T-cell (primary cell): ENCODE measurements at regions not wholly inside any gene's neighbourhood (a gene's known extent, or its start where the extent isn't known, plus 50 kb on each side); places are given as distances from the start of the nearest gene placed in this dataset.

ENCODE experiments used
- ATAC-seq, 4 experiments: fragments of 200-7000 bp in 3 of 4; fragments of 150-1000 bp in 1 of 4; cut with Tn5 transposase; replicated peaks in 1 of 4; 1 replicate in 3 of 4; 2 replicates in 1 of 4; pipeline ENCODE4 v1.10.0; 2021; ENCODE audit warnings: moderate library complexity in 3 of 4, mild to moderate bottlenecking in 2 of 4, moderate number of reproducible peaks in 1 of 4
- CTCF ChIA-PET, 2 donors: fragments of 300-600 bp; sonication (Branson Sonifier 250); formaldehyde crosslinking; loops; one replicate each; lab custom pipeline; 2022; ENCODE audit warnings: antibody characterized with exemption in 2 of 2; lab: Charles Lee
- POLR2A ChIA-PET, 2 donors: fragments of 300-600 bp; sonication (Branson Sonifier 250); formaldehyde crosslinking; loops; one replicate each; lab custom pipeline; 2022; ENCODE audit warnings: antibody characterized with exemption in 2 of 2; lab: Charles Lee
- DNase-seq, 35 experiments: peaks; one replicate each; pipeline versions ENCODE4 v3.0.0 to v3.0.0-alpha.2; 2013 to 2023
- H3K27ac ChIP-seq: one replicate; pipeline ENCODE4 v1.5.1; 2013; ENCODE audit warnings: low read length
- H3K27me3 ChIP-seq, 2 experiments: replicated peaks in 1 of 2; 1 replicate in 1 of 2; 2 replicates in 1 of 2; pipeline versions ENCODE4 v1.6.1 to v1.7.0; 2013; ENCODE audit warnings: low read length in 1 of 2, mixed read lengths in 1 of 2; ENCODE audit not compliant: control insufficient read depth in 2 of 2, insufficient read depth in 2 of 2; ENCODE audit errors: extremely low read depth in 1 of 2
- H3K36me3 ChIP-seq, 2 donors: 1 replicate in 1 of 2; 2 replicates in 1 of 2; pipeline versions ENCODE4 v1.6.1 to v1.7.0; 2013; ENCODE audit warnings: low read length in 1 of 2; ENCODE audit not compliant: control insufficient read depth in 2 of 2, insufficient read depth in 1 of 2; ENCODE audit errors: extremely low read depth in 1 of 2
- H3K4me1 ChIP-seq, 2 experiments: 1 replicate in 1 of 2; 2 replicates in 1 of 2; pipeline versions ENCODE4 v1.6.1 to v1.7.0; 2013; ENCODE audit warnings: low read length in 2 of 2, mixed read lengths in 1 of 2; ENCODE audit not compliant: insufficient read depth in 2 of 2, control insufficient read depth in 1 of 2; ENCODE audit errors: extremely low read depth in 1 of 2
- H3K4me3 ChIP-seq, 2 donors: 1 replicate in 1 of 2; 2 replicates in 1 of 2; pipeline versions ENCODE4 v1.5.1 to v1.7.0; 2013; ENCODE audit warnings: mild to moderate bottlenecking in 2 of 2, low read length in 1 of 2, moderate library complexity in 1 of 2; ENCODE audit not compliant: control insufficient read depth in 1 of 2; ENCODE audit errors: extremely low read depth in 1 of 2
- H3K9me3 ChIP-seq: 2 replicates; pipeline ENCODE4 v1.7.0; 2013
- H3K27ac Mint-ChIP-seq, 2 donors: one replicate each; pipeline ENCODE4 v1.8.0; 2020 to 2021; ENCODE audit warnings: mild to moderate bottlenecking in 2 of 2, mixed read lengths in 2 of 2
- H3K27me3 Mint-ChIP-seq, 2 donors: one replicate each; pipeline ENCODE4 v1.8.0; 2021 to 2022; ENCODE audit warnings: mixed read lengths in 2 of 2
- H3K36me3 Mint-ChIP-seq: one replicate; pipeline ENCODE4 v1.8.0; 2021; ENCODE audit warnings: mixed read lengths
- H3K4me1 Mint-ChIP-seq, 3 donors: one replicate each; pipeline ENCODE4 v1.8.0; 2020 to 2022; ENCODE audit warnings: mixed read lengths in 3 of 3, mild to moderate bottlenecking in 1 of 3
- H3K4me3 Mint-ChIP-seq, 3 donors: one replicate each; pipeline ENCODE4 v1.8.0; 2020 to 2022; ENCODE audit warnings: mild to moderate bottlenecking in 3 of 3, mixed read lengths in 3 of 3, moderate library complexity in 3 of 3
- H3K9me3 Mint-ChIP-seq, 3 donors: one replicate each; pipeline ENCODE4 v1.8.0; 2020 to 2022; ENCODE audit warnings: mixed read lengths in 3 of 3
- WGBS: methylation state at CpG from one replicate; pipeline ENCODE4 v1.1.5; 2013; ENCODE audit warnings: missing lambda C conversion rate; ENCODE audit not compliant: insufficient coverage; 5-methylcytosine and 5-hydroxymethylcytosine counted together

DNA sequence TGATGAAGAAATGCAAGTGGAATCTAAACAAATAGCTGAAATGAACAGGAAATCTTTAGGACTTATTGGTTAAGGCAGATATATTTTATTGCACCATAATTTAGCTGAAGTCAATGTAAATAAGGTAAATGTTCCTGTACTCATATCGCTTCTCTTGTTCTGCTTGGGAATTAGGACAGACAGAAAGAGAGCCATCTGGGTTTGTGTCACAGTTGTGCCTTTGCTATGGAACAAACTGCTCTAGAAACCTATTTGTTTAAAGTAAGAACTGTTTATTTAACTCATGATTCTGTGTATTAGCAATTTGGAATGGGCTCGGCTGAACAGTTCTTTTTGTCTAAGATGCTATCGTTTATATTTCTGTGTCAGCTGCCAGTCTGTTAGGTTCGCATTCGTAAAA is 143.8 kb upstream of the KHDRBS2 start:
- WGBS: 100% methylated on average over 1 of the region's 5 CpGs
- H3K4me1 ChIP-seq: no peaks in the 10 kb centered on the region
- no peak overlapping the region for H3K4me3 ChIP-seq
- Mint-ChIP-seq H3K27me3 (no peaks in the 10 kb centered on the region), H3K9me3 (peaks cover 14 to 19% (median 15%) of the 10 kb centered on the region in 3 donors), H3K27ac (no peak overlapping the region), H3K4me1 (no peaks in the 10 kb centered on the region), H3K36me3 (no peaks in the 10 kb centered on the region), H3K4me3 (no peak overlapping the region)
- ATAC-seq (no peak), DNase-seq (no peak)
- no peaks in the 10 kb centered on the region for H3K27me3 ChIP-seq
- POLR2A ChIA-PET: no interaction called here
- H3K36me3 ChIP-seq: no peaks in the 10 kb centered on the region
- H3K27ac ChIP-seq: no peak overlapping the region
- CTCF ChIA-PET: no interaction called here
- no peaks in the 10 kb centered on the region for H3K9me3 ChIP-seq

- no peak overlapping the region for H3K4me3 ChIP-seq
- H3K27ac Mint-ChIP-seq: no peak overlapping the region
- no peaks in the 10 kb centered on the region for H3K36me3 ChIP-seq
- WGBS: 82% methylated on average over 2 of the region's 6 CpGs
- ChIA-PET CTCF (no interaction called here), POLR2A (no interaction called here)
- peaks cover 9 to 27% (median 19%) of the 10 kb centered on the region in 3 donors for H3K9me3 Mint-ChIP-seq
- H3K27me3 ChIP-seq: no peaks in the 10 kb centered on the region
- ATAC-seq: no peak
- no peaks in the 10 kb centered on the region for H3K9me3 ChIP-seq
- no peak overlapping the region for H3K27ac ChIP-seq
- no peaks in the 10 kb centered on the region for H3K36me3 Mint-ChIP-seq
- H3K27me3 Mint-ChIP-seq: no peaks in the 10 kb centered on the region
- H3K4me1 Mint-ChIP-seq: no peaks in the 10 kb centered on the region
- no peak overlapping the region for H3K4me3 Mint-ChIP-seq
- no peaks in the 10 kb centered on the region for H3K4me1 ChIP-seq
- DNase-seq: no peak
Observed at GRCh38 chr6:62400521-62401259, 114.7 kb upstream of the KHDRBS2 start.

DNA sequence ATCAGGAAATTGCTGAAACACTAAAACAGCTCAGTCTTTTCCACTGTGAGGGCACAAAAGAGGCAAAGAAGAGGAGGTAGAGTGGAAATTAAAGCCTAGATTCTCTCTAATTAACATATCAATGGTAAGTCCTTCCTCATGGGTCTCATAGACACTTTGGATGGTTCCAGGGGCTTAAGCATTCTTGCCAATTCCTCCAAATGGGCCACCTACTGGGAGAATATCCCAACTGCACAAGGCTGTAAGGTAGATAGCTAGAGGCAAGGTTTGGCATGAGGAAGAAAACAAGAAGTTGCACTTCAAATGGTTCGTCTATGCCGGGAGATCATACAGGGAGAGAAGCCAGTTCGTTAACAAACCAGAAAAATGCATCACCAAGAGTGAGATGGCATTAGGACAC is 107.6 kb upstream of the KHDRBS2 start:
- DNase-seq (no peak), ATAC-seq (no peak)
- H3K9me3 ChIP-seq: no peaks in the 10 kb centered on the region
- no peaks in the 10 kb centered on the region for H3K36me3 ChIP-seq
- CTCF ChIA-PET: no interaction called here
- POLR2A ChIA-PET: no interaction called here
- no peaks in the 10 kb centered on the region for H3K4me1 Mint-ChIP-seq
- no peaks in the 10 kb centered on the region for H3K27me3 ChIP-seq
- peaks cover 11 to 22% (median 12%) of the 10 kb centered on the region in 3 donors for H3K9me3 Mint-ChIP-seq
- H3K27ac Mint-ChIP-seq: no peak overlapping the region
- no peak overlapping the region for H3K4me3 ChIP-seq
- no peaks in the 10 kb centered on the region for H3K36me3 Mint-ChIP-seq
- no peaks in the 10 kb centered on the region for H3K4me1 ChIP-seq
- H3K27ac ChIP-seq: no peak overlapping the region
- WGBS: no CpG with 5 or more reads among the region's 3 CpGs
- H3K27me3 Mint-ChIP-seq: no peaks in the 10 kb centered on the region
- H3K4me3 Mint-ChIP-seq: no peak overlapping the region

DNA sequence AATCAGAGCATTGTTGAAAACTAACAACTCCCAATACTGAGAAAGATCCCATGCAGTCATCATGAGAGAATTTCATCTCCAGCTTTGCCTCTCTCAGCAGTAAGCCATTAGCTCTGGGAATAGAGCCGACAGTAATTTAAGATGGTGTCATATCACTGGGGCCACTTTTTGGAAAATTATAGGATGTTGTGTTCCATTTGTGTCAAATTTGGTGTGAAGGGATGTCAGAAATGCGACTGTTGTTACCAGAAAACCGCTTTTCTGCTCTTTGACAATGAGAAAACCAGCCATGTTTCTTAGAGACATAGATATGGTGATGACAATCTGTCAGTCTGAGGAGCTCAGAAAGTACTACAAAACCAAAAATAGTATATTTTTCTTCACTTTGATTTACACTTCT is 106.3 kb upstream of the KHDRBS2 start:
- Histone ChIP-seq H3K27me3 (no peaks in the 10 kb centered on the region), H3K4me3 (no peak overlapping the region), H3K36me3 (no peaks in the 10 kb centered on the region), H3K4me1 (no peaks in the 10 kb centered on the region), H3K9me3 (no peaks in the 10 kb centered on the region), H3K27ac (no peak overlapping the region)
- Mint-ChIP-seq H3K4me1 (no peaks in the 10 kb centered on the region), H3K9me3 (peaks cover 17 to 30% (median 19%) of the 10 kb centered on the region in 3 donors), H3K27ac (no peak overlapping the region), H3K27me3 (no peaks in the 10 kb centered on the region), H3K36me3 (no peaks in the 10 kb centered on the region), H3K4me3 (no peak overlapping the region)
- DNase-seq: no peak
- POLR2A ChIA-PET: interaction anchor here in 1 of 2 donors (0.6 kb wide), 1 partner anchor 46 kb away, joined by 4 read pairs; no protein-coding TSS in a partner anchor
- 71% methylated on average over 3 of the region's 3 CpGs for WGBS
- CTCF ChIA-PET: no interaction called here
- no peak for ATAC-seq

DNA sequence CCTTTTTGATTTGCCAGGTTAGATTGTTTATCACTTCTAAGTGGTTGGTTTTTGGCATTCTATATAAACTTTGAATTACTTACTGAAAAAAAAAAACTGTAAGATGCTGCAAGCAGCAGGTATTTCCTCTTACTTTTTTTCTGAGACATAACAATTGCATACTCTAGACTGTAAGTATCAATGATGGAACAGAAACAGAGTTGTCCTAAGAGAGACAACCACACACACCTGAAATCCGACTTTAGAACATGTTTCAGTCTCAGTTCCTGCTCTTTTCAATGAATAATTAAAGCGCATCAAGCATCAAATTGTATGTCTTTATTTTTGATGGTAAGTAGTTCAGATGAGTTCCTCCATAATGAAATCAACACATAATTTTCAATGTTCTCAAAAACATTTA is 105.3 kb upstream of the KHDRBS2 start:
- Mint-ChIP-seq H3K9me3 (peaks cover 15 to 28% (median 17%) of the 10 kb centered on the region in 3 donors), H3K4me1 (no peaks in the 10 kb centered on the region), H3K27me3 (no peaks in the 10 kb centered on the region), H3K27ac (no peak overlapping the region), H3K36me3 (no peaks in the 10 kb centered on the region), H3K4me3 (no peak overlapping the region)
- Histone ChIP-seq H3K27me3 (no peaks in the 10 kb centered on the region), H3K4me3 (no peak overlapping the region), H3K4me1 (no peaks in the 10 kb centered on the region), H3K9me3 (no peaks in the 10 kb centered on the region), H3K27ac (no peak overlapping the region), H3K36me3 (no peaks in the 10 kb centered on the region)
- no peak for DNase-seq
- no peak for ATAC-seq
- POLR2A ChIA-PET: no interaction called here
- no CpG with 5 or more reads among the region's 2 CpGs for WGBS
- CTCF ChIA-PET: no interaction called here

- Mint-ChIP-seq H3K27me3 (no peaks in the 10 kb centered on the region), H3K36me3 (no peaks in the 10 kb centered on the region), H3K9me3 (peaks cover 15 to 28% (median 17%) of the 10 kb centered on the region in 3 donors), H3K27ac (no peak overlapping the region), H3K4me1 (no peaks in the 10 kb centered on the region), H3K4me3 (no peak overlapping the region)
- Histone ChIP-seq H3K4me3 (no peak overlapping the region), H3K4me1 (no peaks in the 10 kb centered on the region), H3K27me3 (no peaks in the 10 kb centered on the region), H3K36me3 (no peaks in the 10 kb centered on the region), H3K27ac (no peak overlapping the region), H3K9me3 (no peaks in the 10 kb centered on the region)
- DNase-seq (no peak), ATAC-seq (no peak)
- ChIA-PET POLR2A (no interaction called here), CTCF (no interaction called here)
Observed at GRCh38 chr6:62390401-62390800, 104.4 kb upstream of the KHDRBS2 start.
